ENCODE measurements at regions not wholly inside any gene's neighbourhood (a gene's known extent, or its start where the extent isn't known, plus 50 kb on each side); places are given as distances from the start of the nearest gene placed in this dataset.

DNA sequence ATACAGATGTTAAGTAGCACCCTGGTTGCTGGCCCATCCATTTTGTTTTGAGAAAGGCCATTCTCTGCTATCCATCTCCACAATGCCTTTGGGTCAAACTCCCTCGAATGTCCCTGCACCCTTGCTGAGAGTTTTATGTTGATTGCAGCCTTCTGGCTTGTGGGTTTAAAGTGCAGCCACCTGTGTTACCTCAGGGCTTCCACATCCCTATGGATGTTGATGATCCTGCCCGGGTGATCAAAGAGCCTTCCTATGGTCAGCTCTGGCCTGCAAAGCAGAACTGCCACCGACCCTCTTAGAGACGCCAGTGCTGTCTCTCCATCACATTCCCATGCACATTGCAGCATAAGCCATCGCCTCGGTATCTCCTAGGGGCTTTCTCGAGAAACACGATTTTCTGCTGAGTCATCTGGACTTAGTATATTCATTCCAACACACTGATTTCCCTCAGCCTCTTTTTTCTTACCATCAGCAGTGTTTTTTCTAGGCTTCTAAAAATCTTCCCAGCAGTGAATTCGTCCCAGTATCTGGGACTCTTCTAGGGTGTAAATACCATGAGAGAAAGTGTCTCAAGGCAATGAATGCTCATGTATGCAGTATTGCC is 585.7 kb upstream of the TMEM132C start:
- Histone ChIP-seq H2BK12ac (ENCODE audit: insufficient read length, low read depth, low read length) (no peak overlapping the region), H3K18ac (ENCODE audit: insufficient read length, low read depth, low read length) (no peak overlapping the region), H4K5ac (ENCODE audit: insufficient read length, low read depth, low read length) (no peak overlapping the region), H3K27me3 (ENCODE audit: insufficient read depth, low read length) (no peaks in the 10 kb centered on the region), H3K23ac (ENCODE audit: insufficient read length, low read depth, low read length) (no peak overlapping the region), H3K27ac (ENCODE audit: insufficient read length, low read depth, low read length) (no peak overlapping the region), H2AK5ac (ENCODE audit: insufficient read length, low read length) (no peak overlapping the region), H2BK20ac (ENCODE audit: low read depth, low read length, poor library complexity, severe bottlenecking) (no peak overlapping the region), H3K4me1 (ENCODE audit: insufficient read depth, low read length) (no peaks in the 10 kb centered on the region), H3K79me1 (ENCODE audit: insufficient read depth, low read depth, low read length, poor library complexity, severe bottlenecking) (no peaks in the 10 kb centered on the region), H3K4me2 (ENCODE audit: insufficient read depth, insufficient read length, low read length) (no peak overlapping the region), H2BK5ac (ENCODE audit: insufficient read length, low read length) (no peak overlapping the region), H2BK120ac (ENCODE audit: low read depth, low read length, poor library complexity, severe bottlenecking) (no peak overlapping the region), H3K79me2 (ENCODE audit: insufficient read depth, low read length) (no peaks in the 10 kb centered on the region), H2AFZ (ENCODE audit: low read length) (no peak overlapping the region), H4K91ac (ENCODE audit: insufficient read length, low read depth, low read length) (no peak overlapping the region), H4K20me1 (ENCODE audit: control insufficient read depth, insufficient read depth, insufficient read length) (no peaks in the 10 kb centered on the region), H3K4ac (ENCODE audit: low read depth, low read length) (no peak overlapping the region), H3K56ac (ENCODE audit: insufficient read length, low read depth, low read length) (no peak overlapping the region), H4K8ac (replicated peaks; ENCODE audit: insufficient read length, low read depth, low read length) (no peak overlapping the region), H3K9me3 (ENCODE audit: control insufficient read depth, low read depth, low read length) (no peaks in the 10 kb centered on the region), H3T11ph (ENCODE audit: low read length) (no peak overlapping the region), H2BK15ac (ENCODE audit: low read depth, low read length) (no peak overlapping the region), H3K14ac (ENCODE audit: insufficient read depth, low read length) (no peak overlapping the region), H3K9ac (ENCODE audit: extremely low read depth, insufficient read length, low read length) (no peak overlapping the region), H3K23me2 (ENCODE audit: insufficient read length, low read depth, low read length, poor library complexity, severe bottlenecking) (no peaks in the 10 kb centered on the region)
- DNase-seq: no peak
- no CpG with 5 or more reads among the region's 9 CpGs for WGBS (ENCODE audit: extremely low coverage, insufficient read length, low lambda C conversion rate)
- H3K36me3 Mint-ChIP-seq (ENCODE audit: insufficient read depth in 1 of 3, low read depth in 3 of 3): peaks cover 11 to 26% (median 12%) of the 10 kb centered on the region in 3 experiments; a peak in 6 of 7 replicates
- no peak overlapping the region; a peak in 1 of 7 replicates for H3K27ac Mint-ChIP-seq
- H3K9me3 Mint-ChIP-seq: peaks cover 19 to 22% of the 10 kb centered on the region in 2 experiments
- TF ChIP-seq, protein P1, sequence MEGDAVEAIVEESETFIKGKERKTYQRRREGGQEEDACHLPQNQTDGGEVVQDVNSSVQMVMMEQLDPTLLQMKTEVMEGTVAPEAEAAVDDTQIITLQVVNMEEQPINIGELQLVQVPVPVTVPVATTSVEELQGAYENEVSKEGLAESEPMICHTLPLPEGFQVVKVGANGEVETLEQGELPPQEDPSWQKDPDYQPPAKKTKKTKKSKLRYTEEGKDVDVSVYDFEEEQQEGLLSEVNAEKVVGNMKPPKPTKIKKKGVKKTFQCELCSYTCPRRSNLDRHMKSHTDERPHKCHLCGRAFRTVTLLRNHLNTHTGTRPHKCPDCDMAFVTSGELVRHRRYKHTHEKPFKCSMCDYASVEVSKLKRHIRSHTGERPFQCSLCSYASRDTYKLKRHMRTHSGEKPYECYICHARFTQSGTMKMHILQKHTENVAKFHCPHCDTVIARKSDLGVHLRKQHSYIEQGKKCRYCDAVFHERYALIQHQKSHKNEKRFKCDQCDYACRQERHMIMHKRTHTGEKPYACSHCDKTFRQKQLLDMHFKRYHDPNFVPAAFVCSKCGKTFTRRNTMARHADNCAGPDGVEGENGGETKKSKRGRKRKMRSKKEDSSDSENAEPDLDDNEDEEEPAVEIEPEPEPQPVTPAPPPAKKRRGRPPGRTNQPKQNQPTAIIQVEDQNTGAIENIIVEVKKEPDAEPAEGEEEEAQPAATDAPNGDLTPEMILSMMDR (conservative IDR thresholded peaks at IDR 0.05): no peak
- H3K27me3 Mint-ChIP-seq (ENCODE audit: low read depth): 0 out of 2 replicates have a peak, but pooled peaks cover 1% of the 10 kb centered on the region
- no peak overlapping the region for H3K4me3 Mint-ChIP-seq
- peaks cover 24 to 27% of the 10 kb centered on the region in 2 experiments for H3K4me1 Mint-ChIP-seq

Measured in H9 (cell line).